ENCODE measurements at regions not wholly inside any gene's neighbourhood (a gene's known extent, or its start where the extent isn't known, plus 50 kb on each side); places are given as distances from the start of the nearest gene placed in this dataset.

DNA sequence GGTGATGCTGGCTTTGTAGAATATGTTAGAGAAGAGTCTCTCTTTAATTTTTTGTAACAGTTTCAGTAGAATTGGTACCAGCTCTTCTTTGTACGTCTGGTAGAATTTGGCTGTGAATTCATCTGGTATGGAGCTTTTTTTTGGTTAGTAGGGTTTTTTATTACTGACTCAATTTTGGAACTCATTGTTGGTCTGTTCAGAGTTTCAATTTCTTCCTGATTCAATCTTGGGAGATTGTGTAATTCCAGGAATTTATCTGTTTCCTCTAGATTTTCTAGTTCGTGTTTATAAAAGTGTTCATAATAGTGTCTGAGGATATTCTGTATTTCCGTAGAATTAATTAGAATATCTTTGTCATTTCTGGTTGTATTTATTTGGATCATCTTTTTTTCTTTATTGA is 943.5 kb downstream of the TRIB2 start:
- TF ChIP-seq CTCF (IDR thresholded peaks at IDR 0.05 in 2 of 3, conservative IDR thresholded peaks at IDR 0.05 in 1 of 3; ENCODE audit: insufficient read depth in 2 of 3, low read depth in 1 of 3, low read length in 3 of 3) (no peak), GABPA (tag; conservative IDR thresholded peaks at IDR 0.05; ENCODE audit: low read depth) (no peak), EZH2 (IDR thresholded peaks at IDR 0.05; ENCODE audit: borderline replicate concordance, low read depth, low read length) (no peak)
